GM20431 (cell line): ENCODE measurements at regions not wholly inside any gene's neighbourhood (a gene's known extent, or its start where the extent isn't known, plus 50 kb on each side); places are given as distances from the start of the nearest gene placed in this dataset.

Experiments
- in situ Hi-C: fragments of 300-500 bp; cut with MseI, MboI; formaldehyde crosslinking; loops from one replicate; pipeline ENCODE4 v1.15.0; 2020; ENCODE audit warnings: low sequenced_read_pairs; ENCODE audit not compliant: unreplicated experiment

DNA sequence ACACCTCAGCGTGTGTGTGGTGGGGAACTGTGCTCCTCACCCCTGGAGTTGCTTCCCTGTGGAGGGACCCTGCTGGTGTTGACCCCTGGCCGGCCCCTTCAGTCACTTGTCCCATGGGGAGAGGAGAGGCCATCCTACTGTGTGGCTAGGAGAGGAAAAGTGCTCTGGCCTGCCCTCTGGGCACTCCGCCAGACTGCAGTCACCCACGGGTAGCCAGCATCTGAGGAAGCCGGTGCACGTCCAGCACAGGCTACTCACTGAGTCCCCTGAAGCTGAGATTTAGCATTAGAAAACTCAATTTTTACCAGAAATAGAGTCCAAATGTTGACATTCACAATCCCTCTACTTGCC lies 211.5 kb upstream of the RAB6C start:
- in situ Hi-C loops, result no loop called here

DNA sequence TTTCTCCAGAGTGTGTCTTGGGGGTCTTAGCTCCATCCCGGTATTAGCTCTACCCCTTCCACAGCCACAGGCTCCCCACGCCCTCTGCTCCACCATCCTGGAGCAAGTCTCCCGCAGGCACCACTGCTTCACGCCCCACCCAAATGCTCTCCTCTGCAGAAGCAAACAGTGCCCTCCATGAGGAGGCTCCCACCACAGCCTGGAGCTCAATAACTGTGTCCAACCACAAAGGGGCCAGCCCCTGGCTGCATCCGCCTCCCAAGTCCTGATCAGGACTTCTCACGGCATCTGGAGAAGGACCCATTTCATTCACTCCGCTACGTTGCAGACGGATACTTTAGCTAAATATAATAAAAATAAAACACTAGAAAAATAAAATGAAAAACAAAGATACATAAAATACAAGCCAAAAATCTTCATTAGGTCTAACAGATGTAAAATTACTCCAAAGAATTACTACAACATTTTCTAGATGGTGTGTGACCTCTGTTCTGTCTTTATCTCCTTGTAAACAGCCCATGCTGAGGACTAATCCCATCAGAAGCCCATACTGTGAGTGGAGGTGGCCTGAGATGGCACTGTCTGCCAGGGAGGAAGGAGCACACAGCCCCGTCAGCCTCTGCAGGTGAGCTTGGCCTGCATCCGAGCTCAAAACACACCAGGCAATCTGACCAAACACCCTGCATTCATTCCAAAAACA lies 210.8 kb upstream of the RAB6C start:
- in situ Hi-C loops, result no loop called here

DNA sequence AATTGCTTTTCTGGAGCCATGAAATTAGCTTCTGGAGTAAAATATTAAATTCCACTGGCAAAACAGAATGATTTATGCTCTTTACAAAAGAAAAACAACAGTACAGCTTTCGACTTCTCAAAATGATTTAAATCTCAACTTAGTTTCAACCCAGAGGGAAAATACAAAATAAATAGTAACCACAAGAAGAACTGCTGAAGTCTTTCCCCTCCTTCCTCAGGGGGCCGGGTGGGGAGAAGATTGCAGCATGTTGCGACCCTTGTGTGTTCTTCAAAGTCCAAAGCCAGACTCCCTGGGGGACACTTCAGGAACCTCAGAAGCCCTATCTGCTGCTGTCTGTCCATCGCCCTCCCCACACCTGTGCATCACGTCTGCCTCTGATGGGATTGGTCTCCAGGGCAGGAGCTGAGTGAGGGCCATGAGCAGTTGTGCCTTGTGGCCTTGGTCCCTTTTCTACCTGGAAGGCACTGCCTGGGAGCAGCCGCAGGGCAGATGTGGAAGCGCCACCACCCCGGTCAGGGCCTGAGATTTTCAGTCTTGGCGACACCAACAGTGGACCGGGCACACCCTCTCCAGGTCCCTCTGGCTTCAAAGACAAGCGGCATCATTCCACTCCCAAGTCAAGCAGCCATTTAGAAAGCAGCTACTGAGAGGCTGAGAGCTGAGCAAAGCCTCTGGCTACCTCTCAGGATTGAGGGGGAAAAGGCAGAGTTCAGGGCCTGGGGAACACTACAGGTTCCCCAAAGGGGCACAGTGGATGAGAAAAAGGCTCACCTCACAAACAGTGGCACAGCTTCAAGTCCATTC lies 210.1 kb upstream of the RAB6C start:
- in situ Hi-C loops, result no loop called here

- in situ Hi-C loops, result no loop called here
These were observed 207.9 kb upstream of the RAB6C start for GRCh38 chr2:129771418-129772189.

DNA sequence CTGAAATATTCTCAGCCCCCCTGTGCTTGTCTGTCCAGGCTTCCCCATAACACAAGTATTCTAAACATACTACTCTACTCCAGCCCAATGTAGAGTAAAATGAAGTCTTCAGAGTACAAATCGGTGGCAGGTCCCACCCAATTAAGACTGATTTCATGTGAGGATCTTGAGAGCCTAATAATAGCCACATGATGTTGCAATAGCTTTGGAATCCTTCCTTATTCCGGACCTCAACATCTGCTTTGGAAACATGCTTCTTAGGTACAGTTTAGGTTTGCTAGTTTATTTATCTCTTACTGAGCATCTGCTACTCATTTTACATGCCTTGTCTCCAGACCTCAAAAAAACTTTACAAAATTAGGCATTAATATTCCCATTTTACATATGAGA lies 207.3 kb upstream of the RAB6C start:
- in situ Hi-C loops, result no loop called here

- in situ Hi-C loops, result no loop called here
These were observed 203.4 kb upstream of the RAB6C start for GRCh38 chr2:129775952-129776653.

GRCh38 chr2:129777146-129777545 lies 202.3 kb upstream of the RAB6C start:
- in situ Hi-C loops, result no loop called here

DNA sequence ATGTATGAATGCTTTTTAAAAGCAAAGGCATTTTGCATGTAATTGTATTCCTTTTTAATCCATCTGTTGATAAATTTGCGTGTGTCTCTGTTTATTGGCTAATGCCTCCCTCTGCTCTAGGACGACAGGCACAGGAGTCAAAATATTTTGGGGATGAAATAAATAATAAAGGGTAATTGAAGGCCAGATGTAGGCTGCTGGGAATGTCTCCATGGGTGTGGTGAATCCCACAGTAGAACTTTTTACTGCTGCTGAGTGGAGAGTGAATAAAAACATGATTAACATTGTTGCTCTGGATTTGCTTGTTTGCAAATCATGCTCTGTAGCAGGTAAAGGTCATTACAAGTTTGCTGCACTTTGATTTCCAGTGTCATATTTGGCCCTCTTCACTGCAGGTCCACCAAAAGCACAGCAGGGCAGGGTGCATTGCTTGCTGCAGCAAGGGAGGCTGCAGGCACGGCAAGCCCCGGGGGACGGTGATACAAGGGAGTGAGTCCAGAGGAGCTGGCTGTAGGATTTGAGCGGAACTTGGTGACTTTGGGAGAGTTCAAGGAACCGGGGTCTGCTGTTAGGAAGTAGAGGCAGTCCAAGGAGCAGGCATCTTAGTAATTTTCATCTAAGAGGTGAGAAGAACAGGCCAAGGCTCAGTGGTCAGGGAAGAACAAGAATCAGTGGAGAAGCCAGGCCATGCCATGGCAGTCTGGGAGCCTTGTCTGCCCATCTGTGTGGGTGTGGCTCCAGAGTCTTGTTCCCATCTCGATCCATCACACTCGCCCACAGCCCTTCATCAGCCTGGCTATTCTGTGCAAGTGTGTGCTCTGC lies 201.5 kb upstream of the RAB6C start:
- in situ Hi-C loops, result no loop called here

- in situ Hi-C loops, result no loop called here
These were observed 200.9 kb upstream of the RAB6C start for GRCh38 chr2:129778584-129778877.

- in situ Hi-C loops, result no loop called here
These were observed 199.7 kb upstream of the RAB6C start for GRCh38 chr2:129779783-129780182.

GRCh38 chr2:129780316-129781270 lies 198.9 kb upstream of the RAB6C start:
- in situ Hi-C loops, result no loop called here

- in situ Hi-C loops, result no loop called here
These were observed 197.5 kb upstream of the RAB6C start for GRCh38 chr2:129781749-129782632.

- in situ Hi-C loops, result no loop called here
These were observed 196.9 kb upstream of the RAB6C start for GRCh38 chr2:129782633-129782990.

DNA sequence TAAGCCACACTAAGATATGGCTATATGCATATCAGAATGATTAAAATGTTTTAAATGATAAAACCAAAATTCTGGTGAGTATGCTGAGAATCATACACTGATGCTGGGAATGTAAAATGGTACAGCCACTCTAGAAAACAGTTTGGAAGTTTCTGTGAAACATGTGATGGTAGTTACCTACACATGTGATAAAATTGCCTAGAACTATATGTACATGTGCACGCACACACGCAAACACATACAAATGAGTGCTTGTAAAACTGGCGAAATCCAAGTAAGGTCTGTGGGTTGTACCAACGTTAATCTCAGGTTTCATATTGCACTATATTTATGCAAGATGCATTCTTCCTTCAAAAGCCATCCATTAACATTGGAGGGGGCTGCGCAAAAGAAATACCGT lies 195.0 kb upstream of the RAB6C start:
- in situ Hi-C loops, result no loop called here

- in situ Hi-C loops, result no loop called here
These were observed 187.8 kb upstream of the RAB6C start for GRCh38 chr2:129791712-129792111.

DNA sequence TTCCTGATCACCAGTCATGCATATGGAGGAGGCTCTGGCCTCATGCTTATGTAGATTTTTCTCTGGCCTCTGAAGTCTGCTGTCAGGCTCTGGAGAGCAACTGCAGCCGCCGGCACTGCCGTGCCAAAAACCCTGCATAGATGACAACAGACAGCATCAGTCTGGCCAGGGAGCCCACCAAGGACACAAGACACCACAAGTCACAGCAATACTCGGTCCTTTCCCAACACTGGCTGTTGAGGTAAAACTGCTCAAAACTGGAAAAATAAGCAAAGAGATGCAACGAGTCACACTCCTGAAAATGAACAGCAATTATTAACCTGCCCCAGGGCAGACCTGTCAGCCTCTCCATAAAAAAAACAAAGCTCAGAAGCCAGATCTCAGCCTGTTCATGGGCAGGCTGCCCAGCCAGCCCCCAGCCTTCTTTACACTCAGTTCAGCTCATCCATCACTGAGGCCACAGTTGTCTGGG lies 186.0 kb upstream of the RAB6C start:
- in situ Hi-C loops, result no loop called here

DNA sequence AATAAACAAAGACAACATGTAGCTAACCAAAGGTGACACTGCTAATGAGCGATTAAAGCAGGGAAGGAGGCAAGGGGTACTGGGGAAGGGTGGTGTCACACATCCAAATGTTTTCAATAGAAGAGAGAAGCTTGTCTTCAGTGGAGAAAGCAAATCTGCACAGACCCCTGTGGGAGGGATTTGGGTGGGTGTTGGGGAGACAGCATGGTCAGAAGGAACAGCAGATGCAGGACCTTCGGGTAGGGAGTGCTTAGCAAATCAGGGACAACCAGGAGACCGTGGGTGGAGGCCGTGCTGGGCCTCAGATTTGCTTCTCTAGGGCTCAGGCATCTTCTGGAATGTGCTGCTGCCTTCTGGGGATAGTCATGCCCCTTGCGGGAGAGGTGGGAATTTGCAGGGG lies 185.3 kb upstream of the RAB6C start:
- in situ Hi-C loops, result no loop called here

GRCh38 chr2:129794540-129794939 lies 184.9 kb upstream of the RAB6C start:
- in situ Hi-C loops, result no loop called here
